ENCODE measurements at regions not wholly inside any gene's neighbourhood (a gene's known extent, or its start where the extent isn't known, plus 50 kb on each side); places are given as distances from the start of the nearest gene placed in this dataset.

- peak; percentile 93 for DNase-seq (ENCODE audit: low read depth)
Observed at GRCh38 chr16:86930001-86930400, 351.7 kb downstream of the FOXL1 start.

- DNase-seq (ENCODE audit: low read depth): peak; percentile 19
Observed at GRCh38 chr16:86930663-86931373, 352.5 kb downstream of the FOXL1 start.

GRCh38 chr16:86931410-86931941 lies 353.1 kb downstream of the FOXL1 start:
- DNase-seq (ENCODE audit: low read depth): peak; percentile 93

GRCh38 chr16:86932130-86932982 lies 354.0 kb downstream of the FOXL1 start:
- DNase-seq (ENCODE audit: low read depth): no peak

GRCh38 chr16:86934581-86935375 lies 356.4 kb downstream of the FOXL1 start:
- no peak for DNase-seq (ENCODE audit: low read depth)

- no peak for DNase-seq (ENCODE audit: low read depth)
Observed at GRCh38 chr16:86939609-86940008, 361.3 kb downstream of the FOXL1 start.

- DNase-seq (ENCODE audit: low read depth): no peak
Observed at GRCh38 chr16:86941731-86942130, 363.4 kb downstream of the FOXL1 start.

- DNase-seq (ENCODE audit: low read depth): peak; percentile 63
Observed at GRCh38 chr16:86942151-86943051, 364.1 kb downstream of the FOXL1 start.

- DNase-seq (ENCODE audit: low read depth): no peak
Observed at GRCh38 chr16:86945166-86945900, 367.0 kb downstream of the FOXL1 start.

GRCh38 chr16:86946396-86946795 lies 368.0 kb downstream of the FOXL1 start:
- peak; percentile 72 for DNase-seq (ENCODE audit: low read depth)

- DNase-seq (ENCODE audit: low read depth): no peak
Observed at GRCh38 chr16:86946981-86947380, 368.6 kb downstream of the FOXL1 start.

- DNase-seq (ENCODE audit: low read depth): no peak
Observed at GRCh38 chr16:86948046-86948445, 369.1 kb downstream of the C16orf95 start.

GRCh38 chr16:86949116-86949515 lies 368.1 kb downstream of the C16orf95 start:
- DNase-seq (ENCODE audit: low read depth): peak; percentile 46

- no peak for DNase-seq (ENCODE audit: low read depth)
Observed at GRCh38 chr16:86949630-86950029, 367.6 kb downstream of the C16orf95 start.

GRCh38 chr16:86951041-86951822 lies 366.0 kb downstream of the C16orf95 start:
- no peak for DNase-seq (ENCODE audit: low read depth)

GRCh38 chr16:86951831-86952598 lies 365.2 kb downstream of the C16orf95 start:
- peak; percentile 98 for DNase-seq (ENCODE audit: low read depth)

- DNase-seq (ENCODE audit: low read depth): peak; percentile 63
Observed at GRCh38 chr16:86952769-86953168, 364.4 kb downstream of the C16orf95 start.

GRCh38 chr16:86953631-86954391 lies 363.4 kb downstream of the C16orf95 start:
- DNase-seq (ENCODE audit: low read depth): no peak
